OCI-LY3 (cell line): ENCODE measurements at regions not wholly inside any gene's neighbourhood (a gene's known extent, or its start where the extent isn't known, plus 50 kb on each side); places are given as distances from the start of the nearest gene placed in this dataset.

Source experiments
- EZH2phosphoT487 ChIP-seq: fragments of 200-600 bp; shearing (Covaris generic); IDR thresholded peaks from 2 replicates; pipeline ENCODE4 v1.6.1; 2018; ENCODE audit warnings: antibody characterized with exemption, mixed run types, low read depth
- TF ChIP-seq, protein P1 (sequence below): fragments of 200-600, 300-600 bp; sonication (generic); IDR thresholded peaks from 2 replicates; pipeline ENCODE4 v1.5.1; 2014; ENCODE audit warnings: antibody characterized with exemption, low read length, low read depth

DNA sequence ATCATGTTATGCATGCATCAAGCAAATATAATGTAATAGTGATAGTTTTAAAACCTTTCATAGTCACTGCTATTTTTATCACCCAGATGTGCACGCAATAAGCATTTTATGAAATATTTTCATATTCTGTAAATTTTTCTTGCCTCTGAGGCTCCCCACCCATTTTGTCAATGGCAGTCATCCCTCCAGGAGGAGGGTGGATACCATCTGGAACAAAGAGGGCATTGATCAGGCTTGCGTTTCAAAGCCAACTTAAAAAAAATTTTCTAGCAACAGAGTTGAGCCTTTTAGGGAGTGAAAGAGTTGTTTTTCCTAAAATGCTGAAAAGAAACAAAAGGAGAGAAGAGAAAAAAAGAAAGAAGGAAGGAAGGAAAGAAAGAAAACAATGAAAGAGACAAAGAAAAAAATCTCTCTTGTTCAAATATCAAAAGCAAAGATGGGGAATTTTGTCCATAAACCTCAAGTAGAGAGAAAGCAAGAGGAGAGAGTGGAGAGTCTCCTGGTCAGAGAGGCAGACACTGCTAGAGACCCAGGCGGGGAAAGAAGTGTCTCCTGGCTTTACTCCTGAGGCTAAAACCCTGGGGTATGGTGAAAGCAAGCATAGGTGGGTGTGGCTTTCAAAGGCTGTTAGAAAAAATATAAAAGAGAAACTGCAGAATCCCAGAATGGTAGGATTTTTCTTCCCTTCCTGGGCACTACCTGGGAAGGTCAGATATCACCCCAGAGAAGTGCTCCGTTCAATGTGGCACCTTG lies 63.6 kb upstream of the KLF12 start:
- TF ChIP-seq EZH2phosphoT487, result no peak
- TF ChIP-seq, protein P1, sequence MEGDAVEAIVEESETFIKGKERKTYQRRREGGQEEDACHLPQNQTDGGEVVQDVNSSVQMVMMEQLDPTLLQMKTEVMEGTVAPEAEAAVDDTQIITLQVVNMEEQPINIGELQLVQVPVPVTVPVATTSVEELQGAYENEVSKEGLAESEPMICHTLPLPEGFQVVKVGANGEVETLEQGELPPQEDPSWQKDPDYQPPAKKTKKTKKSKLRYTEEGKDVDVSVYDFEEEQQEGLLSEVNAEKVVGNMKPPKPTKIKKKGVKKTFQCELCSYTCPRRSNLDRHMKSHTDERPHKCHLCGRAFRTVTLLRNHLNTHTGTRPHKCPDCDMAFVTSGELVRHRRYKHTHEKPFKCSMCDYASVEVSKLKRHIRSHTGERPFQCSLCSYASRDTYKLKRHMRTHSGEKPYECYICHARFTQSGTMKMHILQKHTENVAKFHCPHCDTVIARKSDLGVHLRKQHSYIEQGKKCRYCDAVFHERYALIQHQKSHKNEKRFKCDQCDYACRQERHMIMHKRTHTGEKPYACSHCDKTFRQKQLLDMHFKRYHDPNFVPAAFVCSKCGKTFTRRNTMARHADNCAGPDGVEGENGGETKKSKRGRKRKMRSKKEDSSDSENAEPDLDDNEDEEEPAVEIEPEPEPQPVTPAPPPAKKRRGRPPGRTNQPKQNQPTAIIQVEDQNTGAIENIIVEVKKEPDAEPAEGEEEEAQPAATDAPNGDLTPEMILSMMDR, result no peak
